ENCODE measurements at regions not wholly inside any gene's neighbourhood (a gene's known extent, or its start where the extent isn't known, plus 50 kb on each side); places are given as distances from the start of the nearest gene placed in this dataset.

DNA sequence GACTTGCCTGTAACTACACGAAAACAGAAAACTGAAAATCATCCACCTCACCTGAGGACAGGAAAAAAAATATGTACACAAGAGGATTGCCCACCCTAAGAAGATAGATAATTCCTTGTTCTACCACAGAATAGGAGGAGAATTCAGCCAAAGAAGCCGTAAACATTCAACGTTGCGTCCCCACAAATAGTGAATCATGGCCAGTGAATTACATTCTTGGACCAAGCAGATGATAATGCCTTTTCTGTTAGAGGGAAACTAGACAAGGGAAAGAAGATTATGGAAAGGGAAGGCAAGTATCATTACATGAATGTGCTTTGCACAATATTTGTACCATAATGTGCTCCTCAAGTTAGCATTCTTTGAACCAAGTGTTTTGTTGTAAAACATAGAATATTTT lies 95.5 kb upstream of the C1QTNF7 start:
- H3K4me3 ChIP-seq (ENCODE audit: low read depth, low read length, poor library complexity, severe bottlenecking) = no peak overlapping the region
- no peak overlapping the region for H2AFZ ChIP-seq (ENCODE audit: low read length)
- H3K4me1 ChIP-seq (ENCODE audit: insufficient read depth, low read length, poor library complexity, severe bottlenecking) = no peaks in the 10 kb centered on the region
- no peaks in the 10 kb centered on the region for H3K79me2 ChIP-seq (ENCODE audit: insufficient read depth, low read depth, low read length)
- no peak overlapping the region for H3K27ac ChIP-seq (ENCODE audit: low read depth, low read length, poor library complexity, severe bottlenecking)
- no peak overlapping the region for H3K4me2 ChIP-seq (ENCODE audit: low read length)
- no peaks in the 10 kb centered on the region for H3K36me3 ChIP-seq (ENCODE audit: insufficient read depth, low read length)
- H3K9me3 ChIP-seq (ENCODE audit: low read length) = no peaks in the 10 kb centered on the region
- no peak for DNase-seq (ENCODE audit: low spot score)
- 0 out of 2 replicates have a peak, but pooled peaks cover 2% of the 10 kb centered on the region for H3K9me2 ChIP-seq (ENCODE audit: insufficient read depth, low read length)
- ChIA-PET CTCF (ENCODE audit: unreplicated experiment) (no interaction called here), POLR2A (no interaction called here)
- intact Hi-C loops (cut with micrococcal nuclease; ENCODE audit: unreplicated experiment) = no loop called here
- no TSS peak for BruUV-seq (replicated peaks)
- TF ChIP-seq, protein P1, sequence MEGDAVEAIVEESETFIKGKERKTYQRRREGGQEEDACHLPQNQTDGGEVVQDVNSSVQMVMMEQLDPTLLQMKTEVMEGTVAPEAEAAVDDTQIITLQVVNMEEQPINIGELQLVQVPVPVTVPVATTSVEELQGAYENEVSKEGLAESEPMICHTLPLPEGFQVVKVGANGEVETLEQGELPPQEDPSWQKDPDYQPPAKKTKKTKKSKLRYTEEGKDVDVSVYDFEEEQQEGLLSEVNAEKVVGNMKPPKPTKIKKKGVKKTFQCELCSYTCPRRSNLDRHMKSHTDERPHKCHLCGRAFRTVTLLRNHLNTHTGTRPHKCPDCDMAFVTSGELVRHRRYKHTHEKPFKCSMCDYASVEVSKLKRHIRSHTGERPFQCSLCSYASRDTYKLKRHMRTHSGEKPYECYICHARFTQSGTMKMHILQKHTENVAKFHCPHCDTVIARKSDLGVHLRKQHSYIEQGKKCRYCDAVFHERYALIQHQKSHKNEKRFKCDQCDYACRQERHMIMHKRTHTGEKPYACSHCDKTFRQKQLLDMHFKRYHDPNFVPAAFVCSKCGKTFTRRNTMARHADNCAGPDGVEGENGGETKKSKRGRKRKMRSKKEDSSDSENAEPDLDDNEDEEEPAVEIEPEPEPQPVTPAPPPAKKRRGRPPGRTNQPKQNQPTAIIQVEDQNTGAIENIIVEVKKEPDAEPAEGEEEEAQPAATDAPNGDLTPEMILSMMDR (conservative IDR thresholded peaks at IDR 0.05; ENCODE audit: low read length) = no peak
- TF ChIP-seq EZH2phosphoT487 (IDR thresholded peaks at IDR 0.05; ENCODE audit: borderline replicate concordance, low read depth, low read length) = no peak
- no peaks in the 10 kb centered on the region for H4K20me1 ChIP-seq (ENCODE audit: insufficient read depth, low read length)

DNA sequence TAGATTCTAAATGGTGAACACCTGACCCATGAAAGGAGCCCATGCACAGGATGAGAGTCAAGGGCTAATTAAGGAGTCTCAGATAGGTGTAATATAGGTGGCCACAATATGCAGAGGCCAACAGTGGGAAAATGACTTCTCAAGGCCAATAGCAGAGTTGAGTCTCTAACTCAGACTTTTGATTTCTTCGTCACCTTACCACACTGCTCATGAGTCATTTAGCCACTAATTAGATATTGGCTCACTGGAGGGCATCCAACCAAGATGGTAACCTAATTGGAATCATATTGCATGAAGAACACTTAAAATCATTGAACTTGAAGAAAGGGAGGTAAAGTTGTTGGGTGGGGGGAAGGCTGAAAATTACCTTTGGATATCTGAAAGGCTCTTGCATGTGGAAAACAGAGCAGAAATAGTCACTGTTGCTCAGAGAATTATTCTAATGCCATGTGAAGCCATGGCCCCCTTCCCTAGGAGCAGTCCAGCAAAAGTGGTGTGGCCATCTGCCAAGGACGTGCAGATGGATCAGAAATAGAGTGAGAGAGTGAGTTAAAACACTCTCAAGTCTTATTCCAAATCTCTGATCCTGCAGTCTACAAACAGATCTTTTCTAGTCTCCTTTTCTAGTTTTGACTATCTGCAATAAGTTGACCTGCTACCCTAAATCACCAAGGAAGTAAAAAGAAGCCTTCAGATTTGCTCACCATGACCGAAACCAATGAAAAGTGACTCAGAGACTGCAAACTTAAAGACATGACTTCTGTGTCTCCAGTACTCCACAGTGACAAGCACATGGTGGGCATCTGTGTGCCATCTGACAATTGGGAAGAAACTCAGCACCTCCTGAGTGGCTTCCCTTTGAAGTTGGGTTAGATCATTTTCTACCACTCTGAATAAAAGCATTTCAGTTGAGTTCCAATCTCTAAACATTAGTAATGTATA lies 93.9 kb upstream of the C1QTNF7 start:
- H3K27ac ChIP-seq (ENCODE audit: low read depth, low read length, poor library complexity, severe bottlenecking) = no peak overlapping the region
- H3K9me2 ChIP-seq (ENCODE audit: insufficient read depth, low read length) = 0 out of 2 replicates have a peak, but pooled peaks cover 2% of the 10 kb centered on the region
- ChIA-PET POLR2A (no interaction called here), CTCF (ENCODE audit: unreplicated experiment) (no interaction called here)
- no peaks in the 10 kb centered on the region for H3K4me1 ChIP-seq (ENCODE audit: insufficient read depth, low read length, poor library complexity, severe bottlenecking)
- no peaks in the 10 kb centered on the region for H3K9me3 ChIP-seq (ENCODE audit: low read length)
- no peak overlapping the region for H2AFZ ChIP-seq (ENCODE audit: low read length)
- no peaks in the 10 kb centered on the region for H3K36me3 ChIP-seq (ENCODE audit: insufficient read depth, low read length)
- TF ChIP-seq EZH2phosphoT487 (IDR thresholded peaks at IDR 0.05; ENCODE audit: borderline replicate concordance, low read depth, low read length) = no peak
- TF ChIP-seq, protein P1 (conservative IDR thresholded peaks at IDR 0.05; ENCODE audit: low read length) = no peak
- intact Hi-C loops (cut with micrococcal nuclease; ENCODE audit: unreplicated experiment) = no loop called here
- DNase-seq (ENCODE audit: low spot score) = no peak
- no peak overlapping the region for H3K4me2 ChIP-seq (ENCODE audit: low read length)
- no TSS peak for BruUV-seq (replicated peaks)
- H3K79me2 ChIP-seq (ENCODE audit: insufficient read depth, low read depth, low read length) = no peaks in the 10 kb centered on the region
- H4K20me1 ChIP-seq (ENCODE audit: insufficient read depth, low read length) = no peaks in the 10 kb centered on the region
- H3K4me3 ChIP-seq (ENCODE audit: low read depth, low read length, poor library complexity, severe bottlenecking) = no peak overlapping the region

Measured in OCI-LY7 (cell line).